ENCODE measurements at regions not wholly inside any gene's neighbourhood (a gene's known extent, or its start where the extent isn't known, plus 50 kb on each side); places are given as distances from the start of the nearest gene placed in this dataset.

DNA sequence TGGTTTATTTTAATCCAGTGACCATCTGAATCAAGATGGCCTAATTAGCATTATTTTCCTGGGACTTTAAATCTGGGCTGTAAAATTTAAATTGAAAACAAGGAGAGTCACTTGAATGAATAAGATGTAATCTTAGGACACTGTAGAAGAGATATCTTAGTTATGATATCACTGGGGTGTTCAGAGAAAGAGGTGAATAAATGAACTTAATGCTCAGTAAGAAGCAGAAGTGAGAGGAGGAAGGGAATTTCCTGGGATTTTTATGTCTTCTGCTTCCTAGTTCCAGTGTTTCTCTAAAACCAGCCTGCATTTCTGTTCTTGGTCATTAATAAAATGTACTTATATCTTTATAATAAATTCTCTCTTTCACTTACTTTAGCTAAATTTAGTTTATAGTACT lies 136.8 kb upstream of the PTPRK start (continued):
- TF ChIP-seq FOS (IDR thresholded peaks at IDR 0.05; ENCODE audit: borderline replicate concordance, extremely low read depth, insufficient read length) (no peak), POLR2AphosphoS5 (IDR thresholded peaks at IDR 0.05; ENCODE audit: low read length) (no peak), EZH2 (IDR thresholded peaks at IDR 0.05; ENCODE audit: borderline replicate concordance, control insufficient read depth, low read depth, low read length) (no peak), POU2F2 (IDR thresholded peaks at IDR 0.05; ENCODE audit: borderline replicate concordance, low read depth, low read length) (no peak), NFYA (IDR thresholded peaks at IDR 0.05; ENCODE audit: borderline replicate concordance, low read depth, low read length) (no peak), MXI1 (IDR thresholded peaks at IDR 0.05; ENCODE audit: low read depth, low read length) (no peak), HDGF (IDR thresholded peaks at IDR 0.05) (no peak), SUPT20H (IDR thresholded peaks at IDR 0.05; ENCODE audit: borderline replicate concordance, control insufficient read depth, low read depth, low read length) (no peak), IKZF2 (IDR thresholded peaks at IDR 0.05) (peak; percentile 59 to 62; a peak in 2 of 4 replicates), ZBTB4 (CRISPR knock-in tag; IDR thresholded peaks at IDR 0.05) (no peak), SMAD1 (IDR thresholded peaks at IDR 0.05; ENCODE audit: low read depth, partially characterized antibody) (no peak), TCF7 (IDR thresholded peaks at IDR 0.05; ENCODE audit: borderline replicate concordance) (no peak), NR2F1 (conservative IDR thresholded peaks at IDR 0.05) (no peak), POLR2A (IDR thresholded peaks at IDR 0.05; ENCODE audit: low read depth, low read length) (no peak), JUND (IDR thresholded peaks at IDR 0.05; ENCODE audit: low read depth, low read length) (no peak), BACH1 (IDR thresholded peaks at IDR 0.05; ENCODE audit: borderline replicate concordance) (no peak), NR2C1 (IDR thresholded peaks at IDR 0.05) (no peak), SIX5 (IDR thresholded peaks at IDR 0.05; ENCODE audit: low read depth, low read length, severe bottlenecking) (no peak), RBBP5 (conservative IDR thresholded peaks at IDR 0.05) (no peak), RELA (IDR thresholded peaks at IDR 0.05; ENCODE audit: borderline replicate concordance, partially characterized antibody) (peak; percentile 65), IKZF1 (conservative IDR thresholded peaks at IDR 0.05) (peak; percentile 39), ZNF217 (IDR thresholded peaks at IDR 0.05) (no peak), ZBTB11 (CRISPR knock-in tag; IDR thresholded peaks at IDR 0.05) (no peak)
- TF ChIP-seq, protein P1, sequence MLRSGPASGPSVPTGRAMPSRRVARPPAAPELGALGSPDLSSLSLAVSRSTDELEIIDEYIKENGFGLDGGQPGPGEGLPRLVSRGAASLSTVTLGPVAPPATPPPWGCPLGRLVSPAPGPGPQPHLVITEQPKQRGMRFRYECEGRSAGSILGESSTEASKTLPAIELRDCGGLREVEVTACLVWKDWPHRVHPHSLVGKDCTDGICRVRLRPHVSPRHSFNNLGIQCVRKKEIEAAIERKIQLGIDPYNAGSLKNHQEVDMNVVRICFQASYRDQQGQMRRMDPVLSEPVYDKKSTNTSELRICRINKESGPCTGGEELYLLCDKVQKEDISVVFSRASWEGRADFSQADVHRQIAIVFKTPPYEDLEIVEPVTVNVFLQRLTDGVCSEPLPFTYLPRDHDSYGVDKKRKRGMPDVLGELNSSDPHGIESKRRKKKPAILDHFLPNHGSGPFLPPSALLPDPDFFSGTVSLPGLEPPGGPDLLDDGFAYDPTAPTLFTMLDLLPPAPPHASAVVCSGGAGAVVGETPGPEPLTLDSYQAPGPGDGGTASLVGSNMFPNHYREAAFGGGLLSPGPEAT (IDR thresholded peaks at IDR 0.05; ENCODE audit: low read depth): peak; percentile 80

Measured in GM12878 (cell line).